Liver (tissue), 3 donors: ENCODE measurements at regions not wholly inside any gene's neighbourhood (a gene's known extent, or its start where the extent isn't known, plus 50 kb on each side); places are given as distances from the start of the nearest gene placed in this dataset.
"Not testable (repeated sequence)": the region's sequence is repeated elsewhere in the genome, so short reads cannot be mapped to it uniquely, and the experiment has no call there.

Experiments used
- ATF3 ChIP-seq: IDR thresholded peaks from 2 replicates; pipeline ENCODE4 v1.6.1; 2016; ENCODE audit warnings: antibody characterized with exemption
- CTCF ChIP-seq: fragments of 150-350 bp; IDR thresholded peaks from 2 replicates; pipeline ENCODE4 v1.5.1; 2017; ENCODE audit warnings: improper control_type of control experiment, low read depth, low read length; ENCODE audit not compliant: missing input control
- EGR1 ChIP-seq, 2 donors: IDR thresholded peaks; 2 replicates each; pipeline ENCODE4 v1.6.1; 2016 to 2018; ENCODE audit warnings: antibody characterized with exemption in 2 of 2, low read depth in 2 of 2
- FOXA2 ChIP-seq: IDR thresholded peaks from 2 replicates; pipeline ENCODE4 v1.6.1; 2016; ENCODE audit warnings: antibody characterized with exemption
- JUND ChIP-seq, 2 donors: IDR thresholded peaks; 2 replicates each; pipeline ENCODE4 v1.6.1; 2016; ENCODE audit warnings: antibody characterized with exemption in 2 of 2
- MAX ChIP-seq: IDR thresholded peaks from 2 replicates; pipeline ENCODE4 v1.6.1; 2016; ENCODE audit warnings: antibody characterized with exemption
- RAD21 ChIP-seq, 2 donors: IDR thresholded peaks; 2 replicates each; pipeline ENCODE4 v1.6.1; 2016; ENCODE audit warnings: antibody characterized with exemption in 2 of 2, mild to moderate bottlenecking in 2 of 2
- REST ChIP-seq: IDR thresholded peaks from 2 replicates; pipeline ENCODE4 v1.6.1; 2016; ENCODE audit warnings: antibody characterized with exemption, mild to moderate bottlenecking
- RXRA ChIP-seq, 2 donors: IDR thresholded peaks; 2 replicates each; pipeline ENCODE4 v1.6.1; 2017 to 2018; ENCODE audit warnings: antibody characterized with exemption in 2 of 2, mild to moderate bottlenecking in 1 of 2
- SP1 ChIP-seq: IDR thresholded peaks from 2 replicates; pipeline ENCODE4 v1.6.1; 2018; ENCODE audit warnings: antibody characterized with exemption, mild to moderate bottlenecking
- TAF1 ChIP-seq: conservative IDR thresholded peaks from 2 replicates; pipeline ENCODE4 v1.6.1; 2016; ENCODE audit warnings: antibody characterized with exemption, mild to moderate bottlenecking
- YY1 ChIP-seq: IDR thresholded peaks from 2 replicates; pipeline ENCODE4 v1.6.1; 2016; ENCODE audit warnings: antibody characterized with exemption, mild to moderate bottlenecking
- ZBTB33 ChIP-seq: IDR thresholded peaks from 2 replicates; pipeline ENCODE4 v1.6.1; 2016; ENCODE audit warnings: antibody characterized with exemption
- donor health status: healthy.
- donor health status: healthy.

- TF ChIP-seq CTCF; JUND (IDR thresholded peaks at IDR 0.05); EGR1 (IDR thresholded peaks at IDR 0.05; ENCODE audit: low read depth in 2 of 2); RAD21 (IDR thresholded peaks at IDR 0.05); YY1; REST; TAF1; RXRA (IDR thresholded peaks at IDR 0.05); SP1; ATF3; ZBTB33; FOXA2; MAX: not testable (repeated sequence)
Measured at GRCh38 chr1:146281522-146281921, 52.7 kb upstream of the NOTCH2NLA start.
